CD4-positive, CD25-positive, alpha-beta regulatory T cell (primary cell): ENCODE measurements at regions not wholly inside any gene's neighbourhood (a gene's known extent, or its start where the extent isn't known, plus 50 kb on each side); places are given as distances from the start of the nearest gene placed in this dataset.
"Not testable (repeated sequence)": the region's sequence is repeated elsewhere in the genome, so short reads cannot be mapped to it uniquely, and the experiment has no call there.

Experiments used
- ATAC-seq, 2 donors: fragments of 150-1000 bp; cut with Tn5 transposase; one replicate each; pipeline ENCODE4 v1.10.0; 2021; ENCODE audit warnings: low read depth in 2 of 2, moderate number of reproducible peaks in 2 of 2, moderate library complexity in 1 of 2
- DNase-seq, 3 donors: peaks; one replicate each; pipeline versions ENCODE4 v3.0.0 to v3.0.0-alpha.2; 2012 to 2022; ENCODE audit warnings: mixed read lengths in 1 of 3
- H3K27ac ChIP-seq: one replicate; pipeline ENCODE4 v1.7.0; 2013; ENCODE audit warnings: mild to moderate bottlenecking, low read length; ENCODE audit not compliant: insufficient read depth, poor library complexity, severe bottlenecking
- H3K27me3 ChIP-seq: one replicate; pipeline ENCODE4 v1.7.0; 2013; ENCODE audit warnings: low read length; ENCODE audit not compliant: control insufficient read depth, insufficient read depth
- H3K36me3 ChIP-seq: one replicate; pipeline ENCODE4 v1.7.0; 2013; ENCODE audit warnings: mild to moderate bottlenecking, low read length, moderate library complexity; ENCODE audit not compliant: control insufficient read depth, insufficient read depth
- H3K4me1 ChIP-seq: 2 replicates; pipeline ENCODE4 v1.7.0; 2013; ENCODE audit warnings: mild to moderate bottlenecking, low read length; ENCODE audit not compliant: insufficient read depth, control insufficient read depth, poor library complexity, severe bottlenecking
- H3K4me3 ChIP-seq: one replicate; pipeline ENCODE4 v1.7.0; 2013; ENCODE audit warnings: low read depth, mild to moderate bottlenecking, low read length, moderate library complexity
- H3K9me3 ChIP-seq, 2 experiments: 1 replicate in 1 of 2; 2 replicates in 1 of 2; pipeline ENCODE4 v1.7.0; 2013; ENCODE audit warnings: low read length in 2 of 2, mild to moderate bottlenecking in 1 of 2, moderate library complexity in 1 of 2; ENCODE audit not compliant: control insufficient read depth in 2 of 2
- H3K27ac Mint-ChIP-seq, 3 donors: one replicate each; pipeline ENCODE4 v1.8.0; 2020 to 2022; ENCODE audit warnings: mild to moderate bottlenecking in 3 of 3, mixed read lengths in 3 of 3, moderate library complexity in 2 of 3
- H3K27me3 Mint-ChIP-seq: one replicate; pipeline ENCODE4 v1.8.0; 2022; ENCODE audit warnings: mild to moderate bottlenecking, mixed read lengths
- H3K36me3 Mint-ChIP-seq: one replicate; pipeline ENCODE4 v1.8.0; 2020; ENCODE audit warnings: mixed read lengths
- H3K4me1 Mint-ChIP-seq, 4 donors: one replicate each; pipeline ENCODE4 v1.8.0; 2020 to 2022; ENCODE audit warnings: mixed read lengths in 4 of 4, mild to moderate bottlenecking in 1 of 4
- H3K4me3 Mint-ChIP-seq, 4 donors: one replicate each; pipeline ENCODE4 v1.8.0; 2020 to 2022; ENCODE audit warnings: mild to moderate bottlenecking in 4 of 4, mixed read lengths in 4 of 4, moderate library complexity in 3 of 4
- H3K9me3 Mint-ChIP-seq, 7 donors: one replicate each; pipeline ENCODE4 v1.8.0; 2020 to 2022; ENCODE audit warnings: mixed read lengths in 7 of 7, mild to moderate bottlenecking in 3 of 7, moderate library complexity in 2 of 7

GRCh38 chr5:117561531-117561930 lies 986.9 kb upstream of the SEMA6A start:
- Histone ChIP-seq H3K4me1 (no peaks in the 10 kb centered on the region), H3K27ac (no peak overlapping the region), H3K36me3 (no peaks in the 10 kb centered on the region), H3K4me3 (no peak overlapping the region), H3K9me3 (peaks cover 0 to 4% of the 10 kb centered on the region in 2 experiments), H3K27me3 (no peaks in the 10 kb centered on the region)
- peaks cover 0 to 10% (median 0%) of the 10 kb centered on the region in 7 donors for H3K9me3 Mint-ChIP-seq
- H3K27me3 Mint-ChIP-seq = no peaks in the 10 kb centered on the region
- no peaks in the 10 kb centered on the region for H3K4me1 Mint-ChIP-seq
- DNase-seq (no peak), ATAC-seq (no peak)
- H3K36me3 Mint-ChIP-seq = no peaks in the 10 kb centered on the region
- H3K4me3 Mint-ChIP-seq = no peak overlapping the region
- H3K27ac Mint-ChIP-seq = no peak overlapping the region

GRCh38 chr5:117559005-117559844 lies 984.6 kb upstream of the SEMA6A start:
- Mint-ChIP-seq H3K9me3 (peaks cover 0 to 10% (median 2%) of the 10 kb centered on the region in 7 donors), H3K4me1 (no peaks in the 10 kb centered on the region), H3K36me3 (no peaks in the 10 kb centered on the region), H3K4me3 (no peak overlapping the region), H3K27ac (no peak overlapping the region), H3K27me3 (no peaks in the 10 kb centered on the region)
- DNase-seq = no peak
- ATAC-seq = no peak
- Histone ChIP-seq H3K27ac (no peak overlapping the region), H3K4me1 (no peaks in the 10 kb centered on the region), H3K9me3 (no peaks in the 10 kb centered on the region), H3K27me3 (no peaks in the 10 kb centered on the region), H3K36me3 (no peaks in the 10 kb centered on the region), H3K4me3 (no peak overlapping the region)

- Mint-ChIP-seq H3K36me3 (no peaks in the 10 kb centered on the region), H3K4me3 (no peak overlapping the region), H3K27me3 (no peaks in the 10 kb centered on the region), H3K4me1 (no peaks in the 10 kb centered on the region), H3K9me3 (peaks cover 0 to 15% (median 2%) of the 10 kb centered on the region in 7 donors), H3K27ac (no peak overlapping the region)
- Histone ChIP-seq H3K27ac (no peak overlapping the region), H3K4me1 (no peaks in the 10 kb centered on the region), H3K36me3 (no peaks in the 10 kb centered on the region), H3K9me3 (no peaks in the 10 kb centered on the region), H3K4me3 (no peak overlapping the region), H3K27me3 (no peaks in the 10 kb centered on the region)
- DNase-seq (no peak), ATAC-seq (no peak)
These were observed 976.6 kb upstream of the SEMA6A start for GRCh38 chr5:117551236-117551635.

- no peaks in the 10 kb centered on the region for H3K27me3 ChIP-seq
- H3K9me3 Mint-ChIP-seq = peaks cover 0 to 11% (median 3%) of the 10 kb centered on the region in 7 donors
- no peak for DNase-seq
- H3K9me3 ChIP-seq = no peaks in the 10 kb centered on the region
- H3K27ac Mint-ChIP-seq = no peak overlapping the region
- H3K27me3 Mint-ChIP-seq = no peaks in the 10 kb centered on the region
- no peaks in the 10 kb centered on the region for H3K36me3 ChIP-seq
- no peaks in the 10 kb centered on the region for H3K4me1 Mint-ChIP-seq
- H3K4me3 ChIP-seq = no peak overlapping the region
- H3K36me3 Mint-ChIP-seq = no peaks in the 10 kb centered on the region
- no peak overlapping the region for H3K4me3 Mint-ChIP-seq
- H3K27ac ChIP-seq = no peak overlapping the region
- no peaks in the 10 kb centered on the region for H3K4me1 ChIP-seq
- ATAC-seq = no peak
These were observed 972.6 kb upstream of the SEMA6A start for GRCh38 chr5:117547192-117547591.

- H3K4me1 ChIP-seq = no peaks in the 10 kb centered on the region
- no peak overlapping the region for H3K4me3 Mint-ChIP-seq
These were observed 965.1 kb upstream of the SEMA6A start for GRCh38 chr5:117539692-117540091.

GRCh38 chr5:117533792-117534191 lies 959.2 kb upstream of the SEMA6A start:
- no peak for ATAC-seq

More at GRCh38 chr5:117539692-117540091, 965.1 kb upstream of the SEMA6A start:
- Histone ChIP-seq H3K27ac (no peak overlapping the region), H3K27me3 (no peaks in the 10 kb centered on the region), H3K9me3 (no peaks in the 10 kb centered on the region), H3K36me3 (no peaks in the 10 kb centered on the region), H3K4me3 (no peak overlapping the region)
- H3K27ac Mint-ChIP-seq = no peak overlapping the region
- H3K9me3 Mint-ChIP-seq = peaks cover 2 to 20% (median 7%) of the 10 kb centered on the region in 7 donors
- DNase-seq = no peak
- no peaks in the 10 kb centered on the region for H3K4me1 Mint-ChIP-seq
- no peaks in the 10 kb centered on the region for H3K27me3 Mint-ChIP-seq
- H3K36me3 Mint-ChIP-seq = no peaks in the 10 kb centered on the region
- no peak for ATAC-seq

GRCh38 chr5:117533051-117533670 lies 958.5 kb upstream of the SEMA6A start:
- H3K27ac ChIP-seq, H3K27me3 Mint-ChIP-seq, H3K36me3 ChIP-seq, H3K4me3 Mint-ChIP-seq, H3K9me3 Mint-ChIP-seq, H3K9me3 ChIP-seq, H3K27ac Mint-ChIP-seq, H3K4me3 ChIP-seq, ATAC-seq, H3K36me3 Mint-ChIP-seq, DNase-seq, H3K4me1 ChIP-seq, H3K4me1 Mint-ChIP-seq, H3K27me3 ChIP-seq: not testable (repeated sequence)

More at GRCh38 chr5:117533792-117534191, 959.2 kb upstream of the SEMA6A start:
- Mint-ChIP-seq H3K36me3 (no peaks in the 10 kb centered on the region), H3K27me3 (no peaks in the 10 kb centered on the region), H3K27ac (no peak overlapping the region), H3K9me3 (peaks cover 2 to 10% (median 7%) of the 10 kb centered on the region in 7 donors), H3K4me3 (no peak overlapping the region), H3K4me1 (no peaks in the 10 kb centered on the region)
- Histone ChIP-seq H3K9me3 (peaks cover 0 to 6% of the 10 kb centered on the region in 2 experiments), H3K27ac (no peak overlapping the region), H3K4me1 (no peaks in the 10 kb centered on the region), H3K27me3 (no peaks in the 10 kb centered on the region), H3K36me3 (no peaks in the 10 kb centered on the region), H3K4me3 (no peak overlapping the region)
- DNase-seq = no peak
